Neural progenitor cell (in vitro differentiated cells): ENCODE measurements at regions not wholly inside any gene's neighbourhood (a gene's known extent, or its start where the extent isn't known, plus 50 kb on each side); places are given as distances from the start of the nearest gene placed in this dataset.

ENCODE experiments used
- EZH2 ChIP-seq: fragments of 200-600 bp; sonication (generic); IDR thresholded peaks from 2 replicates; pipeline ENCODE4 v1.6.1; 2017; ENCODE audit warnings: antibody characterized with exemption, mild to moderate bottlenecking, moderate library complexity
- TF ChIP-seq, protein P1 (sequence below): fragments of 200-600 bp; sonication (generic); IDR thresholded peaks from 2 replicates; pipeline ENCODE4 v1.5.1; 2017; ENCODE audit warnings: antibody characterized with exemption, mild to moderate bottlenecking

- TF ChIP-seq, protein P1, sequence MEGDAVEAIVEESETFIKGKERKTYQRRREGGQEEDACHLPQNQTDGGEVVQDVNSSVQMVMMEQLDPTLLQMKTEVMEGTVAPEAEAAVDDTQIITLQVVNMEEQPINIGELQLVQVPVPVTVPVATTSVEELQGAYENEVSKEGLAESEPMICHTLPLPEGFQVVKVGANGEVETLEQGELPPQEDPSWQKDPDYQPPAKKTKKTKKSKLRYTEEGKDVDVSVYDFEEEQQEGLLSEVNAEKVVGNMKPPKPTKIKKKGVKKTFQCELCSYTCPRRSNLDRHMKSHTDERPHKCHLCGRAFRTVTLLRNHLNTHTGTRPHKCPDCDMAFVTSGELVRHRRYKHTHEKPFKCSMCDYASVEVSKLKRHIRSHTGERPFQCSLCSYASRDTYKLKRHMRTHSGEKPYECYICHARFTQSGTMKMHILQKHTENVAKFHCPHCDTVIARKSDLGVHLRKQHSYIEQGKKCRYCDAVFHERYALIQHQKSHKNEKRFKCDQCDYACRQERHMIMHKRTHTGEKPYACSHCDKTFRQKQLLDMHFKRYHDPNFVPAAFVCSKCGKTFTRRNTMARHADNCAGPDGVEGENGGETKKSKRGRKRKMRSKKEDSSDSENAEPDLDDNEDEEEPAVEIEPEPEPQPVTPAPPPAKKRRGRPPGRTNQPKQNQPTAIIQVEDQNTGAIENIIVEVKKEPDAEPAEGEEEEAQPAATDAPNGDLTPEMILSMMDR: no peak
- no peak for TF ChIP-seq EZH2
Observed at GRCh38 chr6:165223736-165224135, 85.7 kb downstream of the C6orf118 start.
